GM20000 (cell line): ENCODE measurements at regions not wholly inside any gene's neighbourhood (a gene's known extent, or its start where the extent isn't known, plus 50 kb on each side); places are given as distances from the start of the nearest gene placed in this dataset.

Experiments used
- DNase-seq: peaks from one replicate; pipeline ENCODE4 v3.0.0; 2012; ENCODE audit warnings: low spot score
- TF ChIP-seq, protein P1 (sequence below): IDR thresholded peaks from 2 replicates; pipeline ENCODE4 v1.5.1; 2012; ENCODE audit warnings: mild to moderate bottlenecking, control low read depth; ENCODE audit errors: extremely low read depth, missing control alignments

DNA sequence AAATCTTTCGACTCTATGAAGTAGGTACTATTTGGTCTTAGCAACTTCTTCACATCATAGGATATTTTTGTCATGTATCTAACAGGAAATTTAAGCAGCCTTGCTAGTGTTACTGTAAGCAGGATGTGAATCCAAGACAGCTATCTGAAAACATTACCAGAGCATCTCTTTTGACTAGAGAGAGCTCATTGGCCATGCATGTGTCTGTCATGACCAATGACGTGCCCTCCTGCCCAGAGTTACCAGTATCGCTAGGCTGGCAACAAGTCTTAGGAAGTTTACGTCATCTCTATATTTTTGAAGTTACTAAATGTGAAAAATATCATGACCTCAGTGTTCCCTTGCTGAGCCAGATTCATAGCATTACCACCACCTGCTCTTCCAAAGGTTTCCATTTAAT lies 130.9 kb upstream of the TP63 start:
- no peak for DNase-seq
- TF ChIP-seq, protein P1, sequence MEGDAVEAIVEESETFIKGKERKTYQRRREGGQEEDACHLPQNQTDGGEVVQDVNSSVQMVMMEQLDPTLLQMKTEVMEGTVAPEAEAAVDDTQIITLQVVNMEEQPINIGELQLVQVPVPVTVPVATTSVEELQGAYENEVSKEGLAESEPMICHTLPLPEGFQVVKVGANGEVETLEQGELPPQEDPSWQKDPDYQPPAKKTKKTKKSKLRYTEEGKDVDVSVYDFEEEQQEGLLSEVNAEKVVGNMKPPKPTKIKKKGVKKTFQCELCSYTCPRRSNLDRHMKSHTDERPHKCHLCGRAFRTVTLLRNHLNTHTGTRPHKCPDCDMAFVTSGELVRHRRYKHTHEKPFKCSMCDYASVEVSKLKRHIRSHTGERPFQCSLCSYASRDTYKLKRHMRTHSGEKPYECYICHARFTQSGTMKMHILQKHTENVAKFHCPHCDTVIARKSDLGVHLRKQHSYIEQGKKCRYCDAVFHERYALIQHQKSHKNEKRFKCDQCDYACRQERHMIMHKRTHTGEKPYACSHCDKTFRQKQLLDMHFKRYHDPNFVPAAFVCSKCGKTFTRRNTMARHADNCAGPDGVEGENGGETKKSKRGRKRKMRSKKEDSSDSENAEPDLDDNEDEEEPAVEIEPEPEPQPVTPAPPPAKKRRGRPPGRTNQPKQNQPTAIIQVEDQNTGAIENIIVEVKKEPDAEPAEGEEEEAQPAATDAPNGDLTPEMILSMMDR, result no peak

DNA sequence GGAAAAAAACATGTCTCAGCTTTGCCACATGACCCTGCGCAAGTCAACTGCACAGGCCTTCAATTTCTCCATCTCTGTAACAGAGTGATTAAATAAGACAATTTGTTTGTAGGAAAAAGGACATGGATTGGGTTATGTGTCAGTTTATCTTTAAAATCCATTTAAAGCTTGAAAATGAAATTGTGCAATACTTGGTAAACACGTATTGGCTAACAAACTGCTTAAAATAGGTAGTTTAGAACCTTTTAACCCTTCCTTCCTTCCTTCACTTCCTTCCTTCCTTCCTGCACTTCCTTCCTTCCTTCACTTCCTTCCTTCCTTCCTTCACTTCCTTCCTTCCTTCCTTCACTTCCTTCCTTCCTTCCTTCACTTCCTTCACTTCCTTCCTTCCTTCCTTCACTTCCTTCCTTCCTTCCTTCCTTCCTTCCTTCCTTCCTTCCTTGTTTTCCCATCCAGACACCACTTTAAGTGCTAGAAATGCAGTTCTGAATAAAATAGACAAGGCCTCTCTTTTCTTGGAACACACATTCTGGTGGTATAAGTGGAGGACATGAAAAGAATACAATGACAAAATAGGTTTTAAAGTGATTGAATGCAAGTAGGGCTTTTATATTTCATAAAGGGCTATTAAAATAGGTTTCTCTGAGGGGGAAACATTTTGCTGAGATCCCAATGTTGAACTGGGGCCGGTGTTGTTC lies 130.2 kb upstream of the TP63 start:
- DNase-seq, result no peak
- TF ChIP-seq, protein P1, result no peak

DNA sequence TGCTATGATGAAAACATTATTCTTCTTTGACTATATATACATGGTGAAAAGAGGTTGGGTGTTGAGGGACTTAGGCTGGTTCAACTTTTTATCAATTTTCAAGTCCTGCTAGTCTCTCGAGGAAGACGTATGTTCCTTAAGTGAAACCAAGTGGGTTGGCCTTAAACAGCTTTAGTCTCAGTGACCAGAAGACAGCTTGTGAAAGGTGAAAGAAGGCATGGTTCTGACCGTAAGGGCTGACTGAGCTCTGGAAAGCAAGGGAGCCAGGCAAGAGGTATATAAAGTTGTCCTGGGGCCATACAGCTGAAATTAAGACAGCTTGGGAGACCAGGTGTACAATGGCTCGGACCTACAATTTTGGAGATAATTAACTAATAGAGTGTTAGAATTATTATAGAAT lies 128.9 kb upstream of the TP63 start:
- TF ChIP-seq, protein P1, result no peak
- DNase-seq, result no peak

DNA sequence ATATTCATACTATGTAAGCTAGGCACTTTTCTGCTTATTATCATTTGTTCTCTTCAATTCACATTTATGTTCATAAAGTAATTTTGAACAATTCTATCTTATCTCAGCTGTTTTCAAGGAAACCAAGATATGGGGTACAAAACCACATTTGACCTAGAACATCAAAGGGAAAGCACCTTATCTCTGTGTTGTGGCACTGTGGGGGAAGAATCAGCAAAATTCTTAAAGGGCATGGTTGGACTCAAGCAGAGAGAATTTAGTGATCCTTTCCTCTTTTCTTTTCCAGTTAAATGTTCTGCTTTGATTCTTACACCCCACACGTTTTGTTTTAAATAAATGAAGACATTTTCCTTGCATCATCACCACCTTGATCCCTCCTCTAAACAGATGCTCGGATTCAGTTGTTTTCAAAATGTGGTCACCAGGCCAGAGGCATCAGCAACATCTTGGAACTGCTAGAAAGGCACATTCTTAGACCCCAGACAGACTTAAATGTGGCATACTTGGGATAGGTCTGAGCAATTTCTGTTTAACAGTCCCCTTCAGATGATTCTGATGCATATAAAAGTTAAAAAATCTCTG lies 128.4 kb upstream of the TP63 start:
- DNase-seq, result no peak
- TF ChIP-seq, protein P1, result no peak

DNA sequence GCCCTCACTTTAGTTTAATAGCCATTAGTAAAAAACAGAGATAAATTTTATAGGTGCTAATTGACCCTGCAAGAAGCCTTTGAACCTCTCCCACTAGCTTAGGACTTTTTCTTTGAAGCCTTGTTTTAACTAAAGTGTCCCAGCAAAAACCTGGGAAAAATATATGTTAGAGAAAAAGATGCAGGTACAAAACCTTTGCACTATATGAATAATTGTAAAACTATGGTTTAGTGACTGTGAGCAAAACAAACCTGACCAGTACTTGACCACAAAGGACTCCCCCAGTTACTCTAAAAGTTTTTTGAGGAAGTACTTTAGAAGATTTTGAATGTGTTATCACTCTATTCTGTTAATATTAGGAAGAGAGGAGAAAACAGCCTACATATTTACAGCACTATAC lies 123.3 kb upstream of the TP63 start:
- TF ChIP-seq, protein P1, result no peak
- peak; percentile 19 for DNase-seq

DNA sequence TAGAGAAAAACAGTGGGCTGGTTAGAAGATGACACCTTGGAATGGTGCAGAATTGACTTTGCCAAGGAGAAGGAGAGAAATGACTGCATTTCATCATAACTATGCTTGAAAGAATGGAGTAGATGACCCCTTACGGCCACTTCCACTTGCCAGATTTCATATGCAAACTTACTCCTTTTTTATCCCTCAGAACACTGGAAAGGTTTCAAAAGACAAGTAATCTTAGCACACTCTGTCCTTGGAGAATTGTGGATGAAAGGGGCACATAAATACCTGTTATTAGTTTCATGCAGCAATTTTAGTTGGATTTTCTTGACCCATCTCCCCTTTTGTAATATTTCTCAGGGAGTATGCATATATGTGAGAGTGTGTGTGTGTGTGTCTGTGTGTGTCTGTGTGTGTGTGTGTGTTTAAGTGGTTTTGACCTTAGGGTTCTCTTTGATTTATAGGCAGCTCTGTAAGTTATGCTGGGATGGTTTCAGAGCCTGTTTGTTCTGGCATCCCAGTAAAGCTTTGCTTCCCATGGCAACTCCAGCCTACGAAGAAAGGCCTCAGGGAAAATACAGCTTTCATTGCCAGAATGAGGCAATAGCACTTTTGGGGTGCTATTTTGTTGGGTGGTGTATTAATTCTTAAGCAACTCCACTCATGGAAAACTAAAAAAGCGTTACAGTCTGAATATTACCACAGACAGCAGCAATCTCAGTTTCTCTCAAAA lies 122.2 kb upstream of the TP63 start:
- TF ChIP-seq, protein P1, result no peak
- no peak for DNase-seq

DNA sequence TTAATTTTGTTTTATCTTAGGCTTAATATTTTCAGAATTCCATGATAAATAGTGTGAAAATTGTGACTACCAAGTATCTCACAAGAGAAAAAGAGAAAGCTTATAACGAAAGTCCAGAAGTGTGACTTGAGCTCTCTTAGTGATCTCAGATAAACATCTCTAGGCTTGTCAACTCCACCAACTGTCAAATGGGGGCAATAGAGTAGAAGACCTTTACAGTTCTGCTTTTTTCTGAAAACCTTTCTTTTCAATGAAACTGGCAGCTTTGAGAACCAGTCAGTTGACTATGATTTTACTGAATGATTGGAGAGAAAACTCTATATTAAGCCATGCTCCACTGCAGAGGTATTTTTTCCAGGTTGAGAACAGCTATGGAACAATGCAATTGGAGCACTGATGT lies 119.2 kb upstream of the TP63 start:
- TF ChIP-seq, protein P1, result peak; percentile 11
- peak; percentile 43 for DNase-seq
